Brain microvascular endothelial cell (primary cell): ENCODE measurements at regions not wholly inside any gene's neighbourhood (a gene's known extent, or its start where the extent isn't known, plus 50 kb on each side); places are given as distances from the start of the nearest gene placed in this dataset.

Experiments
- DNase-seq: peaks from one replicate; pipeline ENCODE4 v3.0.0-alpha.2; 2020
- H3K27ac ChIP-seq: fragments of 250-450 bp; sonication (Bioruptor Pico); 2 replicates; pipeline ENCODE4 v1.5.1; 2020; ENCODE audit warnings: mild to moderate bottlenecking, moderate library complexity
- H3K27me3 ChIP-seq: fragments of 250-450 bp; sonication (Bioruptor Pico); replicated peaks from 2 replicates; pipeline ENCODE4 v1.5.1; 2020; ENCODE audit warnings: mild to moderate bottlenecking
- H3K36me3 ChIP-seq: fragments of 250-450 bp; sonication (Bioruptor Pico); replicated peaks from 2 replicates; pipeline ENCODE4 v1.5.1; 2020; ENCODE audit warnings: mild to moderate bottlenecking
- H3K4me3 ChIP-seq: 2 replicates; pipeline ENCODE4 v1.5.1; 2011; ENCODE audit warnings: low read depth, mild to moderate bottlenecking, control low read depth, low read length, moderate library complexity
- in situ Hi-C: cut with HindIII; loops from 2 replicates; pipeline ENCODE4 v1.10.0; 2017; ENCODE audit warnings: low sequenced_read_pairs, low pct_ligation_motif_present
- TF ChIP-seq, protein P1 (sequence below): IDR thresholded peaks from 2 replicates; pipeline ENCODE4 v1.5.1; 2011; ENCODE audit warnings: low read depth, mild to moderate bottlenecking, moderate library complexity, low read length, control low read depth, inconsistent platforms; ENCODE audit errors: missing control alignments

DNA sequence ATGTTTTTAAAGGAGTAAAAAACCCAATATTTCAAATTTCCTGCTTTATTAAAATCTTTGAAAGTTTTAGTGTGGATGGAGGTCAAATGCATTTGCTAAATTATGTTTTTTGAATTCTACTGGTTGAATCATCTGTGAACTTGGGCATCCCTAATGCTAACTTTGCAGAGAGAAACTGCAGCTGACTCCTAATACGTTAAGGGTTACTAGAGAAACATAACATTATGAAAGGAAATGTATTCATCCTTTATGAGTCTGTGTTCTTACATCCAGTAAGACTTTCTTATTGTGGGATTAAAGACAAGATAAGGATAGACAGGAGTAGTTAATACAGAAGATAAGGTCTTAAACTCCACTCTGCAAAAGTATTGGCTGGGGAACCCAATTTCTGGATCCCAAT lies 140.6 kb downstream of the FAM124B start:
- H3K27me3 ChIP-seq, result no peaks in the 10 kb centered on the region
- peak; percentile 46 for DNase-seq
- TF ChIP-seq, protein P1, sequence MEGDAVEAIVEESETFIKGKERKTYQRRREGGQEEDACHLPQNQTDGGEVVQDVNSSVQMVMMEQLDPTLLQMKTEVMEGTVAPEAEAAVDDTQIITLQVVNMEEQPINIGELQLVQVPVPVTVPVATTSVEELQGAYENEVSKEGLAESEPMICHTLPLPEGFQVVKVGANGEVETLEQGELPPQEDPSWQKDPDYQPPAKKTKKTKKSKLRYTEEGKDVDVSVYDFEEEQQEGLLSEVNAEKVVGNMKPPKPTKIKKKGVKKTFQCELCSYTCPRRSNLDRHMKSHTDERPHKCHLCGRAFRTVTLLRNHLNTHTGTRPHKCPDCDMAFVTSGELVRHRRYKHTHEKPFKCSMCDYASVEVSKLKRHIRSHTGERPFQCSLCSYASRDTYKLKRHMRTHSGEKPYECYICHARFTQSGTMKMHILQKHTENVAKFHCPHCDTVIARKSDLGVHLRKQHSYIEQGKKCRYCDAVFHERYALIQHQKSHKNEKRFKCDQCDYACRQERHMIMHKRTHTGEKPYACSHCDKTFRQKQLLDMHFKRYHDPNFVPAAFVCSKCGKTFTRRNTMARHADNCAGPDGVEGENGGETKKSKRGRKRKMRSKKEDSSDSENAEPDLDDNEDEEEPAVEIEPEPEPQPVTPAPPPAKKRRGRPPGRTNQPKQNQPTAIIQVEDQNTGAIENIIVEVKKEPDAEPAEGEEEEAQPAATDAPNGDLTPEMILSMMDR, result no peak
- no peak overlapping the region for H3K4me3 ChIP-seq
- peak overlapping the region; percentile 16 for H3K27ac ChIP-seq
- in situ Hi-C loops, result no loop called here
- H3K36me3 ChIP-seq, result no peaks in the 10 kb centered on the region

DNA sequence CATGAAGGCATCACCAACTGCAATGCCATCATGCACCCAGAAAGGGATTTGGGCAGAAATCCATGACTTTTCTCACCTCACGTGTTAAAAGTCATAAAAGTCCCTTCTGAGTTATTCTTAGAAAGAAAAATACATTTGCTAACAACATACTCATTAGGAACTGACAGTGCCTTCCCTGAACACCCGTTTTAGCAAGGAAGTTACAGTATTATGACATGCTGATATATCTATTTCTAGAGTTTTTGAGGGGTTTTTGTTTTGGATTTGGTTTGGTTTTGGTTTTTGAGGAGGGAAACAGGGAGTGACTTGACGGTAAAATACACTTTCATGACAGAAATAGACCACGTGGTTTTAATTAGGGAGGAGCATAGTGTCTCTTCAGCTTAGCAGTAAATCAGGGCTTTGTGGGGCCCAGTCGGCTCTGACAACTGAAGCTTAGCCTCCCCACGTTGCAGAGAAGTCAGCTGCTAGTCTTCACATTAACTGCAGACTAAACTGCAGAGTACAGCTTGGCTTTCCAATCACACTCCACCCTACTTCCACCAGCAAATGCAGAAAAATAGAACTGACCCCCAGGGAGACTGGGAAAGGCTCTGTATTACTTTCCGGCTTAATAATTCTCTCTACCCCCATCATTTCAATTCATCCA lies 141.4 kb downstream of the FAM124B start:
- no peak overlapping the region for H3K27ac ChIP-seq
- DNase-seq, result no peak

DNA sequence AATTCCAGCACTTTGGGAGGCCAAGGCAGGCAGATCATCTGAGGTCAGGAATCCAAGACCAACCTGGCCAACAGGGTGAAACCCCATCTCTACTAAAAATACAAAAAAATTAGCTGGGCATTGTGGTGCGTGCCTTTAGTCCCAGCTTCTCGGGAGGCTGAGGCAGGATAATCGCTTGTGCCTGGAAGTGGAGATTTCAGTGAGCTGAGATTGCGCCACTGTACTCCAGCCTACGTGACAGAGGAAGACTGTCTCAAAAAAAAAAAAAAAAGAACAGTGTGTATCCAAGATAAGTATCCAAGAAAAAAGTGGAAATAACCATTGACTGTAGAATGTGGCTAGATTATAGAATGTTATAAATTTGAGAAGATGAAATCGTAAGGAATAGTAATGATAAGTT lies 142.1 kb downstream of the FAM124B start:
- DNase-seq, result no peak
- Histone ChIP-seq H3K27ac (no peak overlapping the region), H3K27me3 (no peaks in the 10 kb centered on the region), H3K36me3 (no peaks in the 10 kb centered on the region), H3K4me3 (no peak overlapping the region)
- in situ Hi-C loops, result no loop called here
- TF ChIP-seq, protein P1, result no peak

More for the DNA sequence above, 141.4 kb downstream of the FAM124B start:
- H3K4me3 ChIP-seq, result no peak overlapping the region
- TF ChIP-seq, protein P1, result no peak
- H3K27me3 ChIP-seq, result no peaks in the 10 kb centered on the region
- in situ Hi-C loops, result no loop called here
- no peaks in the 10 kb centered on the region for H3K36me3 ChIP-seq

DNA sequence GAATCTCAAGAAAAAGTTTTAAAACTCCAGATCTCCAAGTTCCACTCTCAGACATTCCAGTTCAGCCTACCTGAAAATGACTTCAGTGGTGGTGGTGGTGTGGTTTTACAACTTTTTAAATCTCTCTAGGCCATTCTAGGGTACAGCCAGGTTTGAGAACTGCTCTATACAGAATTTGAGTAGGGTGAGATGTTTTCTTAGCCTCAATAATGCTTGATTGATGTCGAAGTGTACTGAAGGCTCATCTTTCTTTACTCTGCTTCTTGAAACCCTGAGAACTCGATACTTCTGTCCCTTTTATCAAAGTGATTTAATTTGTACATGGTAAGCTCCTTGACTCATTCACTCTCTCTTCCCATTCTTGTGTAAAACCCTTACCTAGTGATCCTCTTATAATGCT lies 143.8 kb downstream of the FAM124B start:
- TF ChIP-seq, protein P1, result no peak
- in situ Hi-C loops, result no loop called here

GRCh38 chr2:224257156-224257555 lies 144.8 kb downstream of the FAM124B start:
- in situ Hi-C loops, result no loop called here
- Histone ChIP-seq H3K36me3 (no peaks in the 10 kb centered on the region), H3K4me3 (no peak overlapping the region), H3K27me3 (no peaks in the 10 kb centered on the region), H3K27ac (no peak overlapping the region)
- DNase-seq, result no peak
- TF ChIP-seq, protein P1, result no peak

More for the DNA sequence above, 143.8 kb downstream of the FAM124B start:
- Histone ChIP-seq H3K36me3 (no peaks in the 10 kb centered on the region), H3K27ac (no peak overlapping the region), H3K27me3 (no peaks in the 10 kb centered on the region), H3K4me3 (no peak overlapping the region)
- no peak for DNase-seq

GRCh38 chr2:224253464-224253863 lies 148.4 kb downstream of the FAM124B start:
- no peak overlapping the region for H3K27ac ChIP-seq
- in situ Hi-C loops, result no loop called here
- no peak for DNase-seq
- TF ChIP-seq, protein P1, result no peak
- H3K36me3 ChIP-seq, result no peaks in the 10 kb centered on the region
- H3K27me3 ChIP-seq, result no peaks in the 10 kb centered on the region
- no peak overlapping the region for H3K4me3 ChIP-seq
